WTC11 (cell line): ENCODE measurements at regions not wholly inside any gene's neighbourhood (a gene's known extent, or its start where the extent isn't known, plus 50 kb on each side); places are given as distances from the start of the nearest gene placed in this dataset.

Experiments
- ATAC-seq: fragments of 200-7000 bp; cut with Tn5 transposase; 2 replicates; pipeline ENCODE4 v1.10.0; 2021; ENCODE audit warnings: mild to moderate bottlenecking, moderate library complexity
- CTCF ChIA-PET: fragments of 300-600 bp; sonication (Branson Sonifier 250); formaldehyde crosslinking; loops from one replicate; lab custom pipeline; 2021; ENCODE audit warnings: antibody characterized with exemption; lab: Charles Lee
- POLR2A ChIA-PET: fragments of 350-600 bp; sonication (Branson Sonifier 250); formaldehyde crosslinking; loops from one replicate; lab custom pipeline; 2021; ENCODE audit warnings: antibody characterized with exemption; lab: Charles Lee
- DNase-seq: peaks from one replicate; pipeline ENCODE4 v3.0.0; 2021; ENCODE audit warnings: low spot score
- H3K27ac Mint-ChIP-seq: 2 replicates; pipeline ENCODE4 v1.8.0; 2021; ENCODE audit warnings: mixed read lengths
- H3K27me3 Mint-ChIP-seq: 2 replicates; pipeline ENCODE4 v1.8.0; 2021; ENCODE audit warnings: low read depth, mild to moderate bottlenecking, moderate library complexity, mixed read lengths
- H3K36me3 Mint-ChIP-seq: 2 replicates; pipeline ENCODE4 v1.8.0; 2021; ENCODE audit warnings: mixed read lengths
- H3K4me1 Mint-ChIP-seq: 2 replicates; pipeline ENCODE4 v1.8.0; 2022; ENCODE audit warnings: mixed read lengths
- H3K4me3 Mint-ChIP-seq: 2 replicates; pipeline ENCODE4 v1.8.0; 2021; ENCODE audit warnings: mild to moderate bottlenecking, moderate library complexity, mixed read lengths
- H3K9me3 Mint-ChIP-seq: 2 replicates; pipeline ENCODE4 v1.8.0; 2021; ENCODE audit warnings: mixed read lengths
- FOXJ3 ChIP-seq: sonication (generic); formaldehyde crosslinking; IDR thresholded peaks from 2 replicates; pipeline ENCODE4 v1.9.0; 2021; ENCODE audit warnings: missing genetic modification reagents, mild to moderate bottlenecking, borderline replicate concordance
- GTF2I ChIP-seq: fragments of 250-450 bp; sonication (Bioruptor Pico); conservative IDR thresholded peaks from 2 replicates; pipeline ENCODE4 v1.4.0; 2021; ENCODE audit warnings: mild to moderate bottlenecking
- JAZF1 ChIP-seq: fragments of 250-450 bp; sonication (Bioruptor Pico); IDR thresholded peaks from 2 replicates; pipeline ENCODE4 v1.9.0; 2021; ENCODE audit warnings: moderate library complexity, mild to moderate bottlenecking, inconsistent platforms
- KAT7 ChIP-seq: sonication (generic); formaldehyde crosslinking; IDR thresholded peaks from 2 replicates; pipeline ENCODE4 v1.8.1; 2023; ENCODE audit warnings: missing genetic modification reagents, mild to moderate bottlenecking, borderline replicate concordance
- MXD4 ChIP-seq: fragments of 250-450 bp; sonication (Bioruptor Pico); IDR thresholded peaks from 2 replicates; pipeline ENCODE4 v1.8.0; 2021; ENCODE audit warnings: mild to moderate bottlenecking, moderate library complexity, borderline replicate concordance
- SMAD3 ChIP-seq: sonication (generic); formaldehyde crosslinking; IDR thresholded peaks from 2 replicates; pipeline ENCODE4 v1.8.0; 2022; ENCODE audit warnings: missing genetic modification reagents, mild to moderate bottlenecking, borderline replicate concordance
- TCF7 ChIP-seq: sonication (generic); formaldehyde crosslinking; IDR thresholded peaks from 2 replicates; pipeline ENCODE4 v1.8.0; 2022; ENCODE audit warnings: mild to moderate bottlenecking, low read depth, missing genetic modification reagents, moderate library complexity
- TP53 ChIP-seq: sonication (generic); formaldehyde crosslinking; IDR thresholded peaks from 2 replicates; pipeline ENCODE4 v1.8.1; 2023; ENCODE audit warnings: mild to moderate bottlenecking, missing genetic modification reagents
- ZNF263 ChIP-seq: sonication (generic); formaldehyde crosslinking; IDR thresholded peaks from 2 replicates; pipeline ENCODE4 v1.8.1; 2022; ENCODE audit warnings: low read depth, mild to moderate bottlenecking, moderate library complexity, missing genetic modification reagents
- TF ChIP-seq, protein P1 (sequence below): fragments of 250-450 bp; sonication (Bioruptor Pico); conservative IDR thresholded peaks from 2 replicates; pipeline ENCODE4 v1.9.0; 2021; ENCODE audit warnings: mild to moderate bottlenecking
- TF ChIP-seq, protein P2 (sequence below): sonication (generic); formaldehyde crosslinking; IDR thresholded peaks from 2 replicates; pipeline ENCODE4 v1.8.0; 2022; ENCODE audit warnings: mild to moderate bottlenecking, missing genetic modification reagents
- TF ChIP-seq, protein P3 (sequence below): sonication (generic); formaldehyde crosslinking; IDR thresholded peaks from 2 replicates; pipeline ENCODE4 v1.8.0; 2023; ENCODE audit warnings: missing genetic modification reagents, mild to moderate bottlenecking, borderline replicate concordance
- TF ChIP-seq, protein P4 (sequence below): sonication (generic); formaldehyde crosslinking; IDR thresholded peaks from 2 replicates; pipeline ENCODE4 v1.8.1; 2023; ENCODE audit warnings: mild to moderate bottlenecking, missing genetic modification reagents, moderate library complexity
- TF ChIP-seq, protein P5 (sequence below): fragments of 200-600 bp; IDR thresholded peaks from 2 replicates; pipeline ENCODE4 v1.8.0; 2022; ENCODE audit warnings: antibody characterized with exemption
- TF ChIP-seq, protein P6 (sequence below): sonication (generic); formaldehyde crosslinking; IDR thresholded peaks from 2 replicates; pipeline ENCODE4 v1.8.1; 2022; ENCODE audit warnings: missing genetic modification reagents, borderline replicate concordance

DNA sequence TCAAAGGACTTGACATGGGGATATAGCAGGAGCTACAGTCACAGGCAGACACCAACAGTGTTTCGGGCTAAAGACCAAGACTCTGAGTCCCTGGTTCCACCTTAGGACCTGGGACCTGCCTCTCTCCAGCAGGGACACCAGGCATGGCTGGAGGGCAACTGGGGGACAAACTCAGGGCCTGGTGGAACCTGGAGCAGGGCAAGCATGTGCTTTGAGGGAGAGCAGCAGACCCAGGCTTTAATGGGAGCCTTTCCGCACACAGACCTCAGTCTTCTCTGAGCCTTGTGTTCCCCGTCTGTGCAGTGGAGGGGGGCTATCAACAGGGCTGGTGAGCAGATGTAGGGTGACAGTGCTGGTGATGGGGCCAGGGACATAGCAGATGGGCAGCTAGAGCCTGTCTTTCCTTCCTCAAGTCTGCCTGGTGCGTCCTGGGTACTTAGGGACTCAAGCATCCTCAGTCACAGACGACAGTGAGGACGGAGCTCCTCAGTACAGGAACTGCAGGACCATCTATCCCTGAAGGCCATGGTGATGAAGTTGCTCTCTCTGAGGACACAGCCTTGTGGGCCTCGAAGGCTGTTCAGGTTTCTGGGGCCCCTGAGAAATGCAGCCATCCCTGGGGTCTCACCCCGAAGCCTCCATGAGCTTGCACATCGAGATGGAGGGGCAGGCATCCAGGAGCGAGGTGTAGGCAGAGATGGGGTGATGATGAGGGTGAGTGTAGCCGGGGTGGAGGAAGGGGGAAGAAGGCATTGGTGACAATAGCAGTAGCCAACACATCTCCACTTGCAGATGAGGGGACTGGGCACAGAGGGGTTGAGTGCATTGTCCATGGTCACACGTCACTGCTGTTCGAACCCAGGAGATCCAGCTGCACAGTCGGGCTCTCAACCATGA lies 593.4 kb downstream of the PTPRU start:
- no peak for ATAC-seq
- ChIA-PET POLR2A (no interaction called here), CTCF (interaction anchor here (1.7 kb wide), 2 partner anchors 19 to 20 kb away, joined by 4 read pairs; no protein-coding TSS in a partner anchor)
- Mint-ChIP-seq H3K27ac (no peak overlapping the region), H3K27me3 (no peaks in the 10 kb centered on the region), H3K36me3 (no peaks in the 10 kb centered on the region)
- DNase-seq, result no peak
- TF ChIP-seq, protein P1, sequence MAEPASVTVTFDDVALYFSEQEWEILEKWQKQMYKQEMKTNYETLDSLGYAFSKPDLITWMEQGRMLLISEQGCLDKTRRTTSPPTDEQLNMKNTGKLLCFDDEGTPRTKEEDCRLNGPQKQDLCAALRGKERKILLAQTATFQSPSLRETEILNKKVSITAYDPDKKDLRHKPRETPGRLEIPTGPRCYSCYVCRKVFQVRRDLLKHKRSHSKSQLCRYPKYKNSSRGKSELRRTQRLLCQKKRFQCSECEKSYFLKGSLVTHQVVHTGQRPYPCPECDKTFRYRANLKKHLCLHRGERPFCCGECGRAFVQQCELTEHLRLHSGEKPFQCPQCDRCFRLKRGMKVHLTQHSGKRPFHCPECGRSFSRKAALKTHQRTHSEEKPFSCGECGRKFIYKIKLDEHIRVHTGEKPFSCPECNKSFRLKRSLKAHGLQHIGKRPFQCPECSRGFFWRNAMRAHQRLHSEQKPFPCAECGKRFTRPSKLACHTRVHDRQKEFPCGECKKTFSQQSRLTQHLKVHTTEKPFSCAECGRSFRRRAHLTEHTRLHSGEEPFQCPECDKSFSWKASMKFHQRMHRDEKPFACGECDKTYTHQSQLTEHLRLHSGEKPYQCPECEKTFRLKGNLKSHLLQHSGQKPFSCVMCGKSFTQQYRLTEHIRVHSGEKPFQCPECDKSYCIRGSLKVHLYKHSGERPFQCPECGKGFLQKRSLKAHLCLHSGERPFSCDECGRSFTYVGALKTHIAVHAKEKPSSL, result no peak
- TF ChIP-seq MXD4 (CRISPR knock-in tag) (no peak), JAZF1 (CRISPR knock-in tag) (no peak)
- TF ChIP-seq, protein P2, sequence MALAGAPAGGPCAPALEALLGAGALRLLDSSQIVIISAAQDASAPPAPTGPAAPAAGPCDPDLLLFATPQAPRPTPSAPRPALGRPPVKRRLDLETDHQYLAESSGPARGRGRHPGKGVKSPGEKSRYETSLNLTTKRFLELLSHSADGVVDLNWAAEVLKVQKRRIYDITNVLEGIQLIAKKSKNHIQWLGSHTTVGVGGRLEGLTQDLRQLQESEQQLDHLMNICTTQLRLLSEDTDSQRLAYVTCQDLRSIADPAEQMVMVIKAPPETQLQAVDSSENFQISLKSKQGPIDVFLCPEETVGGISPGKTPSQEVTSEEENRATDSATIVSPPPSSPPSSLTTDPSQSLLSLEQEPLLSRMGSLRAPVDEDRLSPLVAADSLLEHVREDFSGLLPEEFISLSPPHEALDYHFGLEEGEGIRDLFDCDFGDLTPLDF (CRISPR knock-in tag), result no peak
- TF ChIP-seq, protein P3, sequence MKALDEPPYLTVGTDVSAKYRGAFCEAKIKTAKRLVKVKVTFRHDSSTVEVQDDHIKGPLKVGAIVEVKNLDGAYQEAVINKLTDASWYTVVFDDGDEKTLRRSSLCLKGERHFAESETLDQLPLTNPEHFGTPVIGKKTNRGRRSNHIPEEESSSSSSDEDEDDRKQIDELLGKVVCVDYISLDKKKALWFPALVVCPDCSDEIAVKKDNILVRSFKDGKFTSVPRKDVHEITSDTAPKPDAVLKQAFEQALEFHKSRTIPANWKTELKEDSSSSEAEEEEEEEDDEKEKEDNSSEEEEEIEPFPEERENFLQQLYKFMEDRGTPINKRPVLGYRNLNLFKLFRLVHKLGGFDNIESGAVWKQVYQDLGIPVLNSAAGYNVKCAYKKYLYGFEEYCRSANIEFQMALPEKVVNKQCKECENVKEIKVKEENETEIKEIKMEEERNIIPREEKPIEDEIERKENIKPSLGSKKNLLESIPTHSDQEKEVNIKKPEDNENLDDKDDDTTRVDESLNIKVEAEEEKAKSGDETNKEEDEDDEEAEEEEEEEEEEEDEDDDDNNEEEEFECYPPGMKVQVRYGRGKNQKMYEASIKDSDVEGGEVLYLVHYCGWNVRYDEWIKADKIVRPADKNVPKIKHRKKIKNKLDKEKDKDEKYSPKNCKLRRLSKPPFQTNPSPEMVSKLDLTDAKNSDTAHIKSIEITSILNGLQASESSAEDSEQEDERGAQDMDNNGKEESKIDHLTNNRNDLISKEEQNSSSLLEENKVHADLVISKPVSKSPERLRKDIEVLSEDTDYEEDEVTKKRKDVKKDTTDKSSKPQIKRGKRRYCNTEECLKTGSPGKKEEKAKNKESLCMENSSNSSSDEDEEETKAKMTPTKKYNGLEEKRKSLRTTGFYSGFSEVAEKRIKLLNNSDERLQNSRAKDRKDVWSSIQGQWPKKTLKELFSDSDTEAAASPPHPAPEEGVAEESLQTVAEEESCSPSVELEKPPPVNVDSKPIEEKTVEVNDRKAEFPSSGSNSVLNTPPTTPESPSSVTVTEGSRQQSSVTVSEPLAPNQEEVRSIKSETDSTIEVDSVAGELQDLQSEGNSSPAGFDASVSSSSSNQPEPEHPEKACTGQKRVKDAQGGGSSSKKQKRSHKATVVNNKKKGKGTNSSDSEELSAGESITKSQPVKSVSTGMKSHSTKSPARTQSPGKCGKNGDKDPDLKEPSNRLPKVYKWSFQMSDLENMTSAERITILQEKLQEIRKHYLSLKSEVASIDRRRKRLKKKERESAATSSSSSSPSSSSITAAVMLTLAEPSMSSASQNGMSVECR (CRISPR knock-in tag), result no peak
- TF ChIP-seq, all 79 proteins: peak for 0
- no peaks in the 10 kb centered on the region for H3K4me1 Mint-ChIP-seq
- H3K9me3 Mint-ChIP-seq, result no peaks in the 10 kb centered on the region
- no peak overlapping the region for H3K4me3 Mint-ChIP-seq

DNA sequence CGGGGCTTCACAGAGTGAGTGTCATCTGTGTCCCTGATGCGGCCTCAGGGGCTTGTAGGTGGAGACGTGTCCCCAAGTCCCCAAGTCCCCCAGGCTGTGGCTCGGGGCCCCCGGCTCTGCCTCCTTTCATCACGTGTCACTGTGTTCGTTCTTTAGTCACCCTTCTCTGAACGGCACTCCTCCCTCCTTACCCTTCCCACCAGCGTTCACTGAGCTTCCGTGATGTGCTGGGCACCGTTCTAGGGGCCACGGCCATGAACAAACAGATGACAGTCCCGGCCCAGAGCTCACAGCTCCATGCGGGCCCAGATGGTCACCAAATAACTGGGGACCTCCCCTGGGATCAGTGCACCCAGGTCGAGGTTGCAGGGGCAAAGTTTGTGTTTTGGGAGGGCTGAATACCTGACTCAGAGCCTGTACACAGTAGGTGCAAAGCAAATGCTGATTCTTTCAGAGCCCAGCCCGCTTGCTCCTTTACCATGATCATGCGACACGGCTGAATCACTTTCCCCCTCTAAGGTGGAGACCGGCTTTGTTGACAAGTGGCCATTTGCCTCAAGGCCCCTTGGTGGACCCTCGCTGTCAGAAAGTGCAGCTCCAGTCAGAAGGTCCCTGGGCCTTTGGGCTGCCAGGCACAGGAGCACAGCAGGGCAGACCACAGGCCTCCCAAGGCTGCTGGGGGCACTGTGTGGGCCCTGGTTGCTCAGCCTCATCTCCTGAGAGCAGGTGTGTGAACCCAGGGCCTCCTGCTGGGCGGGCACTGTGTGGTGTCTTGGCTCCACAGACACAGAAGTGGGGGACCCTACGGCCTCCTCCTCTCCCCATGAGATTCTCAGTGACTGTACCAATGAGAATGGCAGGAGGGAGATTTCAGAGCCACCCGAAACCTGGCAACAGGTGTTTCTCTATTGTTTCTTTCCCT lies 592.5 kb downstream of the PTPRU start:
- POLR2A ChIA-PET, result no interaction called here
- no peak overlapping the region for H3K27ac Mint-ChIP-seq
- ATAC-seq (no peak), DNase-seq (no peak)
- H3K9me3 Mint-ChIP-seq, result no peaks in the 10 kb centered on the region
- H3K4me3 Mint-ChIP-seq, result no peak overlapping the region
- no peaks in the 10 kb centered on the region for H3K4me1 Mint-ChIP-seq
- H3K27me3 Mint-ChIP-seq, result no peaks in the 10 kb centered on the region
- H3K36me3 Mint-ChIP-seq, result no peaks in the 10 kb centered on the region
- no peak for TF ChIP-seq GTF2I (CRISPR knock-in tag)
- TF ChIP-seq, protein P4, sequence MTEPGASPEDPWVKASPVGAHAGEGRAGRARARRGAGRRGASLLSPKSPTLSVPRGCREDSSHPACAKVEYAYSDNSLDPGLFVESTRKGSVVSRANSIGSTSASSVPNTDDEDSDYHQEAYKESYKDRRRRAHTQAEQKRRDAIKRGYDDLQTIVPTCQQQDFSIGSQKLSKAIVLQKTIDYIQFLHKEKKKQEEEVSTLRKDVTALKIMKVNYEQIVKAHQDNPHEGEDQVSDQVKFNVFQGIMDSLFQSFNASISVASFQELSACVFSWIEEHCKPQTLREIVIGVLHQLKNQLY (CRISPR knock-in tag), result no peak
- no peak for TF ChIP-seq ZNF263 (CRISPR knock-in tag)
- TF ChIP-seq, protein P5, sequence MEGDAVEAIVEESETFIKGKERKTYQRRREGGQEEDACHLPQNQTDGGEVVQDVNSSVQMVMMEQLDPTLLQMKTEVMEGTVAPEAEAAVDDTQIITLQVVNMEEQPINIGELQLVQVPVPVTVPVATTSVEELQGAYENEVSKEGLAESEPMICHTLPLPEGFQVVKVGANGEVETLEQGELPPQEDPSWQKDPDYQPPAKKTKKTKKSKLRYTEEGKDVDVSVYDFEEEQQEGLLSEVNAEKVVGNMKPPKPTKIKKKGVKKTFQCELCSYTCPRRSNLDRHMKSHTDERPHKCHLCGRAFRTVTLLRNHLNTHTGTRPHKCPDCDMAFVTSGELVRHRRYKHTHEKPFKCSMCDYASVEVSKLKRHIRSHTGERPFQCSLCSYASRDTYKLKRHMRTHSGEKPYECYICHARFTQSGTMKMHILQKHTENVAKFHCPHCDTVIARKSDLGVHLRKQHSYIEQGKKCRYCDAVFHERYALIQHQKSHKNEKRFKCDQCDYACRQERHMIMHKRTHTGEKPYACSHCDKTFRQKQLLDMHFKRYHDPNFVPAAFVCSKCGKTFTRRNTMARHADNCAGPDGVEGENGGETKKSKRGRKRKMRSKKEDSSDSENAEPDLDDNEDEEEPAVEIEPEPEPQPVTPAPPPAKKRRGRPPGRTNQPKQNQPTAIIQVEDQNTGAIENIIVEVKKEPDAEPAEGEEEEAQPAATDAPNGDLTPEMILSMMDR, result no peak
- TF ChIP-seq FOXJ3 (CRISPR knock-in tag), result no peak
- TF ChIP-seq TP53, result no peak
- TF ChIP-seq KAT7 (CRISPR knock-in tag), result no peak
- TF ChIP-seq, protein P6, sequence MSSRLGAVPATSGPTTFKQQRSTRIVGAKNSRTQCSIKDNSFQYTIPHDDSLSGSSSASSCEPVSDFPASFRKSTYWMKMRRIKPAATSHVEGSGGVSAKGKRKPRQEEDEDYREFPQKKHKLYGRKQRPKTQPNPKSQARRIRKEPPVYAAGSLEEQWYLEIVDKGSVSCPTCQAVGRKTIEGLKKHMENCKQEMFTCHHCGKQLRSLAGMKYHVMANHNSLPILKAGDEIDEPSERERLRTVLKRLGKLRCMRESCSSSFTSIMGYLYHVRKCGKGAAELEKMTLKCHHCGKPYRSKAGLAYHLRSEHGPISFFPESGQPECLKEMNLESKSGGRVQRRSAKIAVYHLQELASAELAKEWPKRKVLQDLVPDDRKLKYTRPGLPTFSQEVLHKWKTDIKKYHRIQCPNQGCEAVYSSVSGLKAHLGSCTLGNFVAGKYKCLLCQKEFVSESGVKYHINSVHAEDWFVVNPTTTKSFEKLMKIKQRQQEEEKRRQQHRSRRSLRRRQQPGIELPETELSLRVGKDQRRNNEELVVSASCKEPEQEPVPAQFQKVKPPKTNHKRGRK (CRISPR knock-in tag), result no peak
- no peak for TF ChIP-seq SMAD3
- TF ChIP-seq TCF7 (CRISPR knock-in tag), result no peak
- TF ChIP-seq, protein P2 (CRISPR knock-in tag), result no peak
- CTCF ChIA-PET, result interaction anchor here (1.7 kb wide), 1 partner anchor 20 kb away, joined by 4 read pairs; no protein-coding TSS in a partner anchor
